ENCODE measurements at regions not wholly inside any gene's neighbourhood (a gene's known extent, or its start where the extent isn't known, plus 50 kb on each side); places are given as distances from the start of the nearest gene placed in this dataset.

- DNase-seq = no peak
Observed at GRCh38 chr5:56346741-56347535, 113.8 kb upstream of the ANKRD55 start.

GRCh38 chr5:56346044-56346710 lies 113.0 kb upstream of the ANKRD55 start:
- DNase-seq (no peak), ATAC-seq (no peak)

More at GRCh38 chr5:56346741-56347535, 113.8 kb upstream of the ANKRD55 start:
- no peak for ATAC-seq

DNA sequence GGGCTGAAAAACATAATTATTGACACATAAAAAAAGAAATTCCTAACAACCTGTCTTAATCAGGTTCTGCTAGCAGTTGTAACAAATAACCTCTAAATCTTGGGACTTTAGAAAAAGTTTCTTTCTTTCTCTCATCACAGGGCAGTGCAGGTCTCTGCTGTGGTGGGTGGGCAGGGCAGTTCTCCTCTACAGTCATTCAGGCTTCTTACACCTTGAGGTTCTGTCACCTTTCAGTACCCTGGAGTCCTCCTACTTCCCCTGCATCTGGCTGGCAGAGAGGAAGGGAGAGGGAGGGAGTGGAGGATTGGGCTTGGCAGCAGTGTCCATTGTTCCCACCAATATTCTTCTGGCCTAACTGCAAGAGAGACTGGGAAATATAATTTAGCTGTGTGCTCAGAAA lies 112.2 kb upstream of the ANKRD55 start:
- ATAC-seq = no peak
- no peak for DNase-seq

- DNase-seq = no peak
- no peak for ATAC-seq
Observed at GRCh38 chr5:56344594-56344993, 111.5 kb upstream of the ANKRD55 start.

- peak; percentile 38 for ATAC-seq
- no peak for DNase-seq
Observed at GRCh38 chr5:56343988-56344387, 110.9 kb upstream of the ANKRD55 start.

- ATAC-seq (no peak), DNase-seq (no peak)
Observed at GRCh38 chr5:56342616-56343015, 109.5 kb upstream of the ANKRD55 start.

GRCh38 chr5:56340196-56340980 lies 107.3 kb upstream of the ANKRD55 start:
- no peak for ATAC-seq
- no peak for DNase-seq

- no peak for ATAC-seq
- DNase-seq = no peak
Observed at GRCh38 chr5:56339732-56340131, 106.6 kb upstream of the ANKRD55 start.

DNA sequence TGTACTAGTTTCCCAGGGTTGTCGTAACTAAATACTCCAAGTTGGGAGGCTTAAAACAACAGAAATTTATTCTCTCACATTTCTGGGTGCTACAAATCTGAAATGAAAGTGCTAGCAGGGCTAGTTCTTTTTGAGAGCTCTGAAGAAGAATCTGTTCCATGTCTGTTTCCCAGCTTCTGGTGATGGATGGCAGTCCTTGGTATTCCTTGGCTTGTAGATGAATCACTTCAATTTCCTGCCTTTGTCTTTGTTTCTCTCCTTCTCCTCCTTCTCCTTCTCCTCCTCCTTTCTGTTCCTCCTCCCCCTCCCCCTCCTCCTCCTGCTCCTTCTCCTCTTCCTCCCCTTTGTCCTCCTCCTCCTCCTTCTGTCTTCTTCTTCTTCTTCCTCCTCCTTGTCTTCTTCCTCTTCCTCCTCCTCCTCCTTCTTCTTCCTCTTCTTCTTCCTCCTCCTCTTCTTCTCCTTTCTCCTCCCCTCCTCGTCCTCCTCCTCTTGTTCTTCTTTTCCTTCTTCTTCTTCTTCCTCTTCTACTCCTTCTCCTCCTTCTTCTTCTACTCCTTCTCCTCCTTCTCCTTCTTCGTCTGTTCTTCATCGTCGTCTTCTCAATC lies 104.7 kb upstream of the ANKRD55 start:
- DNase-seq (no peak), ATAC-seq (no peak)

DNA sequence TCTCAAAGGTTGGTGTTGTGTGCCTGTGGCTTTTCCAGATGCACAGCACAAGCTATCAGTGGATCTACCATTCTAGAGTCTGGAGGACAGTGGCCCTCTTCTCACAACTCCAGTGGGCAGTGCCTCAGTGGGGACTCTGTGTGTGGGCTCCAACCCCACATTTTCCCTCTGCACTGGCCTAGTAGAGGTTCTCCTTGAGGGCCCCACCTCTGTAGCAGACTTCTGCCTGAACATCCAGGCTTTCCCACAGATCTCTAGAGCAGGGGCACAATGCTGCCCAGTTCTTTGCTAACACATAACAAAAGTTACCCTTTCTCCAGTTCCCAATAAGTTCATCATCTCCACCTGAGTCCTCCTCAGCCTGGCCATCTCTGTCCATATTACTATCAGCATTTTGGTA lies 102.1 kb upstream of the ANKRD55 start:
- ATAC-seq = no peak
- no peak for DNase-seq

GRCh38 chr5:56330806-56331205 lies 97.7 kb upstream of the ANKRD55 start:
- DNase-seq = no peak
- no peak for ATAC-seq

- ATAC-seq = no peak
- DNase-seq = no peak
Observed at GRCh38 chr5:56330167-56330566, 97.0 kb upstream of the ANKRD55 start.

- no peak for DNase-seq
- ATAC-seq = no peak
Observed at GRCh38 chr5:56329652-56330051, 96.5 kb upstream of the ANKRD55 start.

GRCh38 chr5:56328753-56329560 lies 95.8 kb upstream of the ANKRD55 start:
- DNase-seq (peak; percentile 41), ATAC-seq (peak; percentile 78)

DNA sequence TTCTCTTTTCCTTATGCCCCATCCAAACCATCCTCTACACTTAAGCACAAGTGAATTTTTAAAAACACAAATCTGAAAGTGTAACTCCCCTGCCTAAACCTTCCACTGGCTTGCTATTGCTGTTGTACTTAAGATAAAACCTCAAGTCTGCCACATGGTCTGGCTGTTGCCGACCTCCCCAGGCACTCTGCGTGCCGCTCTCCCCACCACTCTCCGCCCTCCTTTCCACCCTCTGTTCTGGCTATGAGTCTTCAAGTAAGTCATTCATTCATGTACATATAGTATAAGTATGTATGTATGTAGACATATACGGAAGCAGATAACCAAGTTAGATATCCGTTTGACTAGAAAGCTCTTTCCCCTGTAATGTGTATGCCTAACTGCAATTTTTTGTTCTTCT lies 94.7 kb upstream of the ANKRD55 start:
- peak; percentile 72 for DNase-seq

GRCh38 chr5:56326770-56327169 lies 93.6 kb upstream of the ANKRD55 start:
- ATAC-seq = no peak

More for the DNA sequence above, 94.7 kb upstream of the ANKRD55 start:
- ATAC-seq = peak; percentile 87

DNA sequence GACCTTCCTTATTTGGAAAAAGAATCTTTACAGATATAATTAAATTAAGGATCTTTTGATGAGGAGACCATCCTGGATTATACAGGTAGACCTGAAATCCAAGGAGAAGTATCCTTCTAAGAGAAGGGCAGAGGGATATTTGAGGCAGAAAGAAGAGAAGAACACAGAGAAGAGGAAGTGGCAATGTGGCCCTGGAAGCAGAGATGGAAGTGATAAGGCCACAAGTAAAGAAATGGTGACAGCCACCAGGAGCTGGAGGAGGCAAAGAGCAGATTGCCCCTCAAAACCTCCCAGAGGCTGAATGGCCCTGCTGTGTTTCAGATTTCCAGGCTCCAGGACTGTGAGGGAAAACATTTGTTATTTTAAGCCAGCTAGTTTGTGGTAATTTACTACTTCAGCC lies 93.0 kb upstream of the ANKRD55 start:
- DNase-seq (no peak), ATAC-seq (no peak)

More at GRCh38 chr5:56326770-56327169, 93.6 kb upstream of the ANKRD55 start:
- DNase-seq = no peak

DNA sequence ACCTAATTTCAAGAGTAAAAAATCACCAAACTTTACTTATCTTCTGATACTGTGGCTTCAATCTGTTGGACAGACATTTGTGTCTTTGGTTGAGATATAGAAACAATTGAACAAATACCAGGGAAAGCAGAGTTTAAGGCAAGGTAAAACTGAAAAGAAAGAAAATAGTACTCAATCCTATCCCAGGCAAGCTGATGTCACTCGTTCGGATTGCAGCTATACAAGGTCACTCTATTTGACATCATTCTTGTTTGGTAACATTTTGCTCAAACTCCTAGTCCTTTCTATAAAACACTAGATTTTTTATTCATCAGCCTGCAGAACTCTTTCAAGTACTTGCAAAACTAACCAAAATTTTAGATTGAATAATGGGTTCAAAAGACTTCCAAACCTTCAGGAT lies 91.9 kb upstream of the ANKRD55 start:
- ATAC-seq (no peak), DNase-seq (no peak)

GRCh38 chr5:56323505-56323904 lies 90.4 kb upstream of the ANKRD55 start:
- ATAC-seq = no peak
- no peak for DNase-seq

DNA sequence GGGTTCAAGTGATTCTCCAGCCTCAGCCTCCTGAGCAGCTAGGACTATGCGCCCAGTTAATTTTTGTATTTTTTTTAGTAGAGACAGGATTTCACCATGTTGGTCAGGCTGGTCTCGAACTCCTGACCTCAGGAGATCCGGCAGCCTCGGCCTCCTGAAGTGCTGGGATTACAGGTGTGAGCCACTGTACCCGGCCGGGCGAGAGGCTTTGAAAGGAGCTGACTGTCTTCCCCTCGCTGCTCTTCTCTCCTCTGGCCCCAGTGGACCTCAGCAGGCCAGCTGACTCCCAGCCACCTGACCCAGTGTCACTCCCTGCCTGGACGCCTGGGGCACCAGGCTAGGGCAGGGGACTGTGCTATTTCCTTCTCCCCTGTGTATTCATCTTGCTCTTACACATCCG lies 89.5 kb upstream of the ANKRD55 start:
- DNase-seq (no peak), ATAC-seq (no peak)

DNA sequence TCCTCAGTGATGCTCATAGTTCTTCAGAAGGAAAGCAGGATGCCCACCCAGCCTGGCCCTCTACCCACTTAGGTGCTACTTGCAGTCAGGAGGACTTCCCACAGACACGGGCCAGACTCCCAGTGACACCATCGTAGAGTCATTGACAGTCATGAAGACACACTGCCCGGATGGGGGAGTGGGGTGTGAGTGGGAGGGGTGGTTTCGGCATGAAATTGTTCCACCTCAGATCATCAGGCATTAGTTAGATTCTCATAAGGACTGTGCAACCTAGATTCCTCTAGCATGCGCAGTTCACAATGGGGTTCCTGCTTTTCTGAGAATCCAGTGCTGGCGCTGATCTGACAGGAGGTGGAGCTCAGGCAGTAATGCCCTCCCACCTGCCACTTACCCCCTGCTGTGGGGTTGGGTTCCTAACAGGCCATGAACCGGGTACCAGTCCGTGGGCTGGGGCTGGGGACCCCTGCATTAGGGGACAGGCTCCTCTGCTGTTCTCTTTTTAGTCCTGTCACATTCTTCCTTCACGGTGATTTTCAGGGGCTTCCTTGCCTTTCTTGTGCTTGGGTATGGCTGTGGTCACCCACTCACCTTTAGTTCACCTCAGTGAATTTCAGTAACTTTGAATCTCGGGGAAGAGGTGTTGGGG lies 88.2 kb upstream of the ANKRD55 start:
- ATAC-seq = peak; percentile 44
- DNase-seq = no peak

Data from stimulated activated naive CD8-positive, alpha-beta T cell treated with anti-CD3 and anti-CD28 coated beads, Interleukin-15, Interleukin-2, amounts not matched to agents 100 U/mL and 50 U/mL, for 24 hours (primary cell).